GM12864 (cell line): ENCODE measurements at regions not wholly inside any gene's neighbourhood (a gene's known extent, or its start where the extent isn't known, plus 50 kb on each side); places are given as distances from the start of the nearest gene placed in this dataset.

ENCODE experiments used
- DNase-seq: peaks from one replicate; pipeline ENCODE4 v3.0.0-alpha.2; 2011; ENCODE audit warnings: low read depth
- H3K4me3 ChIP-seq: 2 replicates; pipeline ENCODE4 v1.5.1; 2011; ENCODE audit warnings: mild to moderate bottlenecking, low read depth, low read length, control low read depth
- CTCF ChIP-seq: IDR thresholded peaks from 2 replicates; pipeline ENCODE4 v1.5.1; 2011; ENCODE audit warnings: low read depth, mild to moderate bottlenecking, moderate library complexity, low read length, control low read depth, inconsistent platforms; ENCODE audit errors: missing control alignments

- no peak overlapping the region for H3K4me3 ChIP-seq
- TF ChIP-seq CTCF = no peak
- DNase-seq = no peak
Observed at GRCh38 chr4:138055890-138056289, 186.3 kb downstream of the SLC7A11 start.

- no peak for DNase-seq
- no peak for TF ChIP-seq CTCF
Observed at GRCh38 chr4:138053641-138054301, 188.4 kb downstream of the SLC7A11 start.

GRCh38 chr4:138052806-138053632, 189.1 kb downstream of the SLC7A11 start:
- DNase-seq = no peak
- no peak for TF ChIP-seq CTCF
- no peak overlapping the region for H3K4me3 ChIP-seq

More at GRCh38 chr4:138053641-138054301, 188.4 kb downstream of the SLC7A11 start:
- H3K4me3 ChIP-seq = no peak overlapping the region

GRCh38 chr4:138051157-138051556, 191.0 kb downstream of the SLC7A11 start:
- DNase-seq = no peak
- TF ChIP-seq CTCF = no peak
- H3K4me3 ChIP-seq = no peak overlapping the region

- DNase-seq = no peak
- no peak overlapping the region for H3K4me3 ChIP-seq
Observed at GRCh38 chr4:138050601-138051000, 191.5 kb downstream of the SLC7A11 start.

GRCh38 chr4:138049355-138049754, 192.8 kb downstream of the SLC7A11 start:
- no peak for TF ChIP-seq CTCF
- DNase-seq = no peak
- H3K4me3 ChIP-seq = no peak overlapping the region

More at GRCh38 chr4:138050601-138051000, 191.5 kb downstream of the SLC7A11 start:
- no peak for TF ChIP-seq CTCF
